ENCODE measurements at regions not wholly inside any gene's neighbourhood (a gene's known extent, or its start where the extent isn't known, plus 50 kb on each side); places are given as distances from the start of the nearest gene placed in this dataset.

DNA sequence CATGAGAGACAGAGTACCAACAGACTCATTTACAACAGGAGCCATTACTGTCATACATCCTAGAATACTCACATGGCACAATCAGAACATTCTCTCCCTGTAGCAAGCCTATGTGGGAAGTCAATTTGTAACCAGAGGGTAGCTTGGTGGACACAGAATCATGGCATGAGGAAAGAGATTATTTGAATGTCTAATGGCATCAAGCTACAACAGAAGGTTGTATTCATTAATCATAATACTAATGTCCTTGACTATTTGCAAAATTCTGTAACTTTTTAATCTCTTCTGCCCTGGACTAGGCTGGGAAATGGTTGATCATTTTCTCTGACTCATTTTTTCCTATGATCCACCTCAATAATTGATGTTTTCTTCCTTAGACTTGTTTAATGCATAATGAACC is 345.2 kb upstream of the IL12A start:
- DNase-seq (ENCODE audit: low read depth in 2 of 2), result no peak

DNA sequence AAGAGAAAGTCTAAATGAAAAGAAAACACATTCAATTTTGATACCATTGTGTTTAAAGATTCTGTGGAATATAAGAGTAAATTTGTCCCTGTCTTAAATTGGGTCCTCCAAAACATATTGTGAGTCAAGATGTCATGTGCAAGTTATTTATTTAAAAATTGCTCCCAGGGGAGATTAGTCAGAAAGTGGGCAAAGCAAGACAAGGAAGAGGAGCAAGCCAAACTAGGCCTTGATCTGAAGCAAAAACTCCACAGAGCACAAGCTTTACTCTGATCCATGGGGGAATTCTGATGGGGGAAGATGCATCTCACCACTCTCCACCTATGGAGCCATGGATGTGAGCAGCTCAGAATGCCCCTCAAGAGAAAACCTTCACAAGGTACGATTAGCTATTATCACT is 342.8 kb upstream of the IL12A start:
- DNase-seq (ENCODE audit: low read depth in 2 of 2), result no peak

DNA sequence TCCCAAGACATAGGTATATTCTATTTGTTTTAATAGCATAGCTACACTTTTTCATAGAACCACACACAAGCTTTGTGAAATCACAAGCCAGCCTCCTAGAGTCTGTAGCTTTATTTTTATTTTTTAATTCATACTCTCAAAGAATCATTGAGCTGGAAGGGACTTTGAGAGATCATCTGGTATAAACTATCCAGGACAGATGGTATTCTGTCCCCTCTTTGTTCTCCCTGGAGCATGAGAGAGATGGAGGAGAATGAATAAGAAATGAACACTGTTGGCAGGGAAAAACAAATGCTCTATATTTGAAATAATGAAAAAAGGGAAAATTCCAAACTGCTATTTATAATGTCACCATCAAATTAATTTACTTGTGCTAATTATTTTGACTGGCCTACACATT is 338.7 kb upstream of the IL12A start:
- DNase-seq (ENCODE audit: low read depth in 2 of 2), result no peak

DNA sequence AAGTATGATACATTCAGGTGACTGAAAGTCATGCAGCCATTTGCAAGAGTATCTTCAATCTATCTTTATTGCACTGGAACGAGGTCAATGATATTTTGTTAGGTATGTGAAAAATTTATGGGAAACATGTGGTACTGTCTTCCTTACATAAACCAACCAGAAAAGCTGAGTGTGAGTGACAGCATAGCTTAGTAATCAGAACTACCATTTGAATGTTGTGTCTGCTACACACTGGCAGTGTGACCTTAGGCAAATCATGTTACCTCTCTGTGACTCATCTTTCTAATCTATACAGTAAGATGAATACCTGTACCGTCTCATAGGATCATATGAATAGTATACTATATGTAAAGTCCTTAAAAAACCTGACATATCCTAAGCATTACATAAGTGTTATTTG is 337.9 kb upstream of the IL12A start:
- no peak for DNase-seq (ENCODE audit: low read depth in 2 of 2)

DNA sequence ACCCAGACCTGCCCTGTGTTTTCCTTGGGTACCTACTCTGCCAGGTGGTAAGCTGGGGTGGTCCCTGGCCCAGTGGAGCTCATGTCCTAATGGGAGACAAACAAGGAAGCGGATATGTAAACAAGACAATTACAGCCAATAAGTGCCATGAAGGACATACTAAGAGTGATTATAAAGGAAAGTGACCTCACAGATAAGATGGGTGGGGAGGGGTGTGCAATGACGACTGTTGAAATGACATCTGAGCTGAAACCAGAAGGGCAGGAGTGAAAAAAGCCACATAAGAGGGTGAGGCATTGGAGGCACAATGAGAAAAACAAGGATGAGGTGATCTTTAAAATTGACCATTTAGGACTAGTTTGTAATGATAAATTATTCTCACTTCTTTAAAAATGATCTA is 336.2 kb upstream of the IL12A start:
- no peak for DNase-seq (ENCODE audit: low read depth in 2 of 2)

DNA sequence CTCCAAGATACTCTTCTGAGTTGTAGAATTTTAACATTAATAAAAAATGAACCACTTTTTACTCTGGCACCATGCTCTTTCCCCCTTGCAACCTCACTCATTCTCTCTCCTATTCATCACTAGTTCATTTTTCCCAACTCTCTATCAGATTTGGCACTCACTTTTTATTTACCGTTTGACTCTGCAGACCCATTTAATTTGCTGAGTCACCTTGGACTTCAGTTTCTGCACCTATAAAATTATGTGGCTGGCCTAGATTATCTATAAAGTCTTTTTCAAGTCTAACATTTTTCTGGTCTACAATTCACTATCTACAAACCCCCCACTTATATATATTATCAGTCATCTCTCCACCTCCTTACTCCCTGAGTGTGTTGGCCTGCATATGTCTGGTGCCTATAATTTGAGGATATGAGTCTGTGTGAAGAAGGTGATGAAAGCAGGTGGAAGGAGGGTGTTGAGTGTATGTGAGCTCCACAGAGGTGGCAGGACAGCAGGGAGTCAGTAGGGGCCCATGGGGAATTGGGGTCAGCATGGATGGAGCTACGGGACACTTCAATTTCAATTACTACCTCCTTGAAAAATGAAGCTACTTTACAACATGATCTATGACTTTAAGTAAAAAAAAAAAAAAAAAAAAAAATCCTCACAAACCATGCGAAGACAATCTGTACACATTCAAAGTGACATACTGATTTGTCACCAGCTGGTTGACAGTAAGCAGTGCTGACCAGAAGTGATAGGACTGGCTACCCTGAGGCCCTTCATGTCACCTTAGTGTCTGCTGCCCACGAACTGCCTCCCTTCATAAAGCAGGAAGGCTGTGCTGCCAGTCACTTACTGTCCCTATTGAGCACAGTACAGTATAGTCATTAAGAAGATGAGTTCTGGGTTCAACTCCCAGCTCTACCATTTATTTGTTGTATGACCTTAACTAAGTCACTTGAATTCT is 334.2 kb upstream of the IL12A start:
- DNase-seq (ENCODE audit: low read depth in 2 of 2), result no peak

DNA sequence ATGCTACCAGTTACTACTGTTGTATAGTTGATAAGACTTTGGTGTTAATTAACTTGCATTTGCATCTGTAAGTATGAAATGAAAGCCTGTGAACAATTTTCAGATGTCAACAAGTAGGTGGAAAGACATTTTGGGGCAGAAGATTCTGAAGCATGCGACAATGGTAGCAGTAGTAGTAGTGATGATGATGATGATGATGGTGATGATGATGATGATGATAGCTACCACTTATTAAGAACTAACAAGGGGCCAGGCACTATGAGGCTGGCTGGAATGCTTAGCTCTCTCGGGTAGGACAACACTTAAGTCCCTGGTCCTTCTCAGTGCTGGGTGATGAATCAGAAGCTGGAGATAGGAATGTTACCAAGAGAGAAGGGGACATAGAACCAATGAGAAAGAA is 333.4 kb upstream of the IL12A start:
- no peak for DNase-seq (ENCODE audit: low read depth in 2 of 2)

DNA sequence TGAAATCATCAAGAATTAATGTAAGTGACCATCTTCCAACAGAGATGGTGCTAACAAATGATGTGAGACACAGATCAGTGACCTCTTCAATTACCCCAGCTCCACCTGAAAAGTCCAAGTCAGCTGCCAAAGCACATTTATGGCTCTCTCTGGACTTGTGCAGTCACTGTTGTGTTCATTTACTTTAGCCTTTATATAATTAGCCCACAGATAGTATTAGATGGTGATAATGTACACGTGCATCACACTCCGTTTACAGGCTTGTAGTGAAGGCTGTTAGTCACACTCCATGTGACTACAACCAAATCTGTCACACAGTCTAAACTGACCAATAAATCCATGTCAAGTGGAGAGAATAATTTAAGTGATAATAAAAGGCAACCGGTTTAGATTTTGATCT is 331.5 kb upstream of the IL12A start:
- no peak for DNase-seq (ENCODE audit: low read depth in 2 of 2)

DNA sequence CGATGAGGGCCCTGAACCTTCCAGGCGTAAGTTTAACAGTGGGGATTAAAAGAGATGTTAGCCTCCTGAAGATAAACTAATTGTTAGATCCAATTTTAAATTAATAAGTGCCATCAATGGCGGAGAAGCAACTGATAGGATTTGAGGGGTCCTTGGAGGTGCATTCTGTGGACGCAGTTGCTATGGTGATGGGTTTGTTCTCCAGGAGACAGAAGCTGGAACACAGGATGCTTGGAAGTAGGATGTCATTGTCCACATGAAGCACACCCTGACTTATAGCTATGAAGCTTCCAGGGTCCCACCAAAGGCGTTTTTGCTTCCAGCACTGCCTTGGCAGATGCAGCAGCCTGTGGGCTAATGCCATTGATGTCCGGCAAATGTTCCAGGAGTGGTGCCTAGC is 331.0 kb upstream of the IL12A start:
- DNase-seq (ENCODE audit: low read depth in 2 of 2), result no peak

DNA sequence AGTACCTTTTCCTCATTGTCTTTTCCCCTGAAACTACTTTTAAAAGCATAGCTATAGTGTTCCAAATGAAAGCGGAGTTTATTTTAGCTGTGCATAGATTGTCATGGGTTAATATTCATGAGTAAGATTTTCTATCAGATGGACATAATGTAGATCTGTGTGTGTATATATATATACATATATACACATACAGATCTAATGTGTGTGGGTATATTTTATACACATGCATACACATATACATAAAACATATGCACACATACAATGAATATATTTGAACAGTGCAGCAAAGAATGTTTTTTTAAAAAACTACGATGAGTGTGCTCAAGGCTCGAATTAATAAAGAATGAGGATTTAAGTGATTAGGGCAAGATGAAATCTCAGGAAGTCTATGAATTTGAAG is 328.3 kb upstream of the IL12A start:
- DNase-seq (ENCODE audit: low read depth in 2 of 2), result no peak

DNA sequence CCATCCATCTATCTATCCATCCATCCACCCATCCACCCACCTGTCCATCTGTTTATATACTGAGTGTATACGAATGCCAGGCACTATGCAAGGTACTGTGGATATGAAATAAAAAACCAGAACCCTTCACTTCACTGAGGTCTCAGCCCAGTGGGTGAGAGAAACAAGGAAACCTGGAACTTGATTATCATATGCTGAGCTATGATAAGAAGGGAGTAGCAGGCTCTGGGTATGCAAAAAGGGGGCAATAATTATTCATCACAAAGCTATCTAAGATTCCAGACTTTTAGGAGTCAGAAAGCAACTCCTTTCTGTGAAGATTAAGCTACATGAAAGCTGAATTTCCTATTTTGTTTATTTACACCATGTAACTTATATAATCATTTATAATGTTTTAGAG is 327.7 kb upstream of the IL12A start:
- no peak for DNase-seq (ENCODE audit: low read depth in 2 of 2)

DNA sequence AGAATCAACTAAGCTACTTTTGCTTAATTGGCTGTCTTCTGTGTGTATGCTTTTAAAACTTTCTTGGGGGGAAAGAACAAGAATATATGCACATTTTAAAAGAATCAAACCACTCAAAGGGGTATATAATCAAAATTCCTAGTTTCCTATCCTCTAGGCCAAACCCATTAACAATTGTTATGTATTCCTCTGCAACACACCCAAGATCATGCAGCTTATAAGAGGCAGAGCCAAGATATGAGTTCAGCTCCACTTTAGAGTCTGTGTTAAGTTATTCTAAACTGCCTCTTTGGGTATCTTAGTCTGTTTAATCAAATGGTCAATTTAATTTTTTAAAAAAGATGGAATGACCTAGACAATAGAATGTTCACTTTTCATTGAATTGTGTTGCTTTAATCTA is 326.1 kb upstream of the IL12A start:
- DNase-seq (ENCODE audit: low read depth in 2 of 2), result no peak

DNA sequence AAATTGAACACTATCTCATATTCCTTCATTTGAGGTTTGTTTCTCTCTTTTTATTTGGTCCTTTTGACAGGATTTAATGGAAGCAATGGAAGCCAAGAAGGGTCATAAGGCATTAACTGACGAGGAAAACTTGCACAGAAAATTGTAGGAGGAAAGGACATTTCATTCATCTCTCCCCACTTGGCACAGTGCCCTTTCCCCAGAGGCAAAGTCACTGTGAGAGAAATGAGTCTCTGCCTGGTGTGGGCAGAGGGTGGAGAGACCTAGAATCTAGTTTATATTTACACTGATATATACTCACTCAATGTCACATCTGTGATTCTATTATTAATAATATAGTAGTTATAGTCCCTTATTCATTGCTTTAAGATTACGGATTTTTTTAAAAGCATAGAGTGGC is 324.6 kb upstream of the IL12A start:
- DNase-seq (ENCODE audit: low read depth in 2 of 2), result no peak

DNA sequence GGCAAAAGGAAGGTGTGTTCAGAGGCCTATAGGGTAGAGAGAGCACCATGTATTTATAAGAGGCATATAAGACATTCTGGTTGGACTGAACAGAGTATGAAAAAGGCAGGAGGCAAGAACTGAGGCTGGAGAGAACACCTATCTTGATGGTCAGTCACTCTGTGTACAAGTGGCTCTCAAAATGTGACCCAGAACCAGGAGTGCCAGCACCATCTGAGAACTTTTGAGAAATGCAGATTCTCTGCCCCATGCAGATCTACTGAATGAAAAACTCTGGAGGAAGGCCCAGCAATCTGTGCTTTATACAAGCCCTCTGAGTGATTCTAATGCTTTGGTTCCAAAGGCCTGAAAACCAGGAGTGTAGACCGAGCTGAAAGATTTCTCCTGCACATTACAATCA is 324.0 kb upstream of the IL12A start:
- no peak for DNase-seq (ENCODE audit: low read depth in 2 of 2)

DNA sequence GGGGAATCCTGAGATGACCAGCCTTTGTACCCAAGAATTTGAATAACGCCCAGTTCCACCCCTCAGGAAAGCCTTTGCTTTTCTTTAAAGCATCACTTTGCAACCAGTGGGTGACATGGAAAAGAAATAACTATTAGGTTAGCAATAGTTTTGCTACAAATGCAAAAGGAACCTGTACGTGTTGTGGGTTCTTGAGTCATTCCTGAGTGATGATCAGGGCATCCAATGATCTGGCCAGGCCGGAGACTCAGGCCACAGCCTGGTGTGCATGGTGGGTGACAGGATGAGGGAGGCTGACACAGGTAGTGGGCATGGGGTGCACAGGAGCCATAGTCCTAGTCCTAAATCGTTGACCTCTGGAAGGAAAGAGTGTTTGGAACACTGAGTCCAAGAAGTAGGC is 321.4 kb upstream of the IL12A start:
- DNase-seq (ENCODE audit: low read depth in 2 of 2), result no peak

DNA sequence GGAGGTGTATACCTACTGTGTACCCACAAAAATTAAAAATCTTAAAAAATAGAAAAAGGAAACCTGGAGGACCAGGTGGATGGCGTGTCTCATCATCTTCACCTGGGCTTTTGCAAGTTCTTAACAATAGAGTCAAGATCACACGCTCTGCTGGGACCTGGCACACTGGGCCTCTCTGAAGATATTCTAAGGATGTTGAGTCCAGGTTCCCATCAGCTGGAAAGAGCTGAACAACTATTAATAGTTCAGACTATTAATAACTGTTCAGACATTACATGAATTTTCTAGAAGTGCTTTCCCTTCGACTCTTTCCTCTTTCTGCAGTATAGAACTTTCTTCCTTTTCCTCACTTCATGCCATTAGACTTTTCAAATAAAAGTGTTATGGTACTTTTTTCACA is 320.2 kb upstream of the IL12A start:
- no peak for DNase-seq (ENCODE audit: low read depth in 2 of 2)

DNA sequence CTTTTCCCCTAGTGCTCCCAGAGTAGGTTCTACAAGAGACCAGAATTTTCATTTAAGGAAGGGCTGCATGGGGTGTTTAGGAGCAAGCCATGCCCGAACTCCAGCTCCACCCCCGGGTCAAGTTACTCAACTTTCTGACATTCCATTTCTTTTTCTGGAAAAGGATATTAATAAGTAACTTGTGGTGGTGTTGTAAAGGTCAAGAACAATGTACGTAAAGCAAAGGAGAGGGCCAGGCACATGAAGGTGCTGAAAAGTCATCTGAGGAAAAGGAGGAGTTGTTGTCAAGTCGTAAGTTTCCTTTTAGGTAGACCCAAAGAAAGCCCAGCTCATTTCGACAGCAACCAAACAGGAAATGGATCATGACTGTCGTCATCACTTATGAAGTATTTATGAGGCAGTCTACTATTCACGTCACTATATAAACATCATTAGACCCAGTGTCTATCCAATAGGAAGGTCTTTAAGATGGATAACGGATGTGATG is 319.6 kb upstream of the IL12A start:
- peak in 1 of 2 donors; percentile 23 for DNase-seq (ENCODE audit: low read depth in 2 of 2)

DNA sequence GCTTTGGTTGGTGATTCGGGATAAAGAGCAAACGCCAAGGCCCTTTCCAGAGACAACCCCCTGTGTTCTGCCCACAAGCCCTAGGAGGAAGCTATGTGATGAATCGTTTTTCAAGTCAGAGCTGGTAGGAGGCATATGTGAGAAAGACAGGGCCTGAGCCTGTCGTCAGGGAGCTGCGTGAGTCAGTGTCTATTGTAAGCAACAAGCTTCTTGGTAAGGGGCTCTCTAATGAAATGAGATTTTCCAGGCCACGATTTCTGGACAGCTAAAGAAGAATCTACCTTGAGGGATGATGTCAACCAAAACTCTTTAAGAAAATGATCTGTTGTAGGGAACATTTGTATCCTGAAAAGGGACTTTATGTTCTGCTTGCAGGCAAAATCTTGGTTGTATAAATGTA is 318.9 kb upstream of the IL12A start:
- DNase-seq (ENCODE audit: low read depth in 2 of 2), result no peak

DNA sequence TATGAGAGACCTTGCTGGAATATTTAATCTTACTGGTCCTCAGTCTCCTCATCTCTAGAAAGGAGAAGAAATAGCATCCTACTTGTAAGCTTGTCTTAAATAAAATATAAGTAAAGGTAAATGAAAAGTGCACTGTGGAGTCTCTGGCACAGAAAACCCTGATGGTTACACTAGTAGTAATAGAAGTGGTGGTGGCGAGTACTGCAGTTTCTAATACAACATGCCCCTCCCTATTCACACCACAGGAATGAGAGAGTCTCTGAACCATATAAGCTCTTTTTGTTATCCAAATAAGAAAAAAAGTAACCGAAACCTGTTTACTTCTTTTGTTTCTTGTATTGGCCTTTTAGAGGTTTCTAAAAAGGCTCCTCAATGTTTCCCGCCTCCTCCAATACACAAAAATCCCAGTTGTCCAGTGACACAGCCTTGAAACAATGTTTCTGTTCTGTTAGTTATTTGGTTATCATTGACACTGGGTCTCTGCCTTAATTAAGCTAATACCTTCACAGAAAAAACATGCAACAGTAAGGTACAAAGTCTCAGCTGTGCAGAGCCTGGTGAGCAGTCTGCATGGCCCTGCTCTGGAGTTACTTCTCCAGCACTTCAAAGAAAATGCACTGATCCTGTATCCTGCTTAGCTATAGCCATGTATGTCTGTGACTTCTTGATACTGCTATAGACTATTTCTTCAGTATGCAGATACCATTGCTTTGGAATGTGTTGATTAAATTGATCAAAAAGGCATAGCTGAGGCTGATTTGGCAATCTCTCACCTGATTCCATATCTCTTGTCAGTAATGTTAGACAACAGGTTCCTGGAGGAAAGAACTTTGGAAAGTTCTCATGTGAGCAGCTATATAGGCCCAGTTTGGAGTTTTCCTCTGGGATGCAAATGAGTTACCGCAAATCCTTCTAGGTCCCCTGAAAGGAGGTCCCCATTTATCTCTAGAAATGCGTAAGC is 315.6 kb upstream of the IL12A start:
- DNase-seq (ENCODE audit: low read depth in 2 of 2), result no peak

DNA sequence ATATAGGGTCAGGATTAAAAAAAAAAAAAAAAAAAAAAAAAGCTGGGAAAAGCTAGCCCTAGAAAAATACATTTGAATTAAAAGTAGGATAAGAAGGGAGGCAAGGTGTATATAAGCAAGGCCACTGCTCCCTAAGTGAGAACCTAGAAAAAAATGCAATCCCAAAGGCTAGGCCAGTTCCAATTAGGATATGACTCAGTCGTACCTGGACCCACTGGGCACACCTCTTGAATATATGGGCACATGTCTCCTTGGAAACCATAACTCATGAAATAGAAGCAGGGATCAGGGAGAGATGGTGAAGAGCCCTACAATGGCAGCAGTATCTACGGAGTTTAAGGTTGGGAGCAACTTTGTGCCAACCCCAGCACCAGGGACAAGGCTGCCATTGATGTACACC is 314.1 kb upstream of the IL12A start:
- DNase-seq (ENCODE audit: low read depth in 2 of 2), result no peak

DNA sequence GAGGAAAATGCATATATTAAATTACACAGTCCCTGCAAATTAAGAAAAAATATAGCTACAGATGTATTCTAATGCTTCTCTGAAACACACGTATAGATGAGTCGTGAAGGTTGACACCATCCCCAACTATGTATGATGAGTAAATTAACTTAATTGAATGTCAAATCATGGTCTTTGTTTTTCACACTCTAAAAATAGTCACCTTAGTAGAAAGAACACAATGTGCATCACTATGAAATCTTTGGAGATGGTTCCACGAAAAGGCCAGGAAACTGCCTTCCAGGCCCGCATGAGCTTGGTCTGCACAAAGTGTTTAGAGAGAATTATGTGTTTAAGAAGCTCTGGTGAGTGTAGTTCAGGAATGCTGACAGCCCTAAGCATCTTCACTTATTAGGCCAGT is 313.4 kb upstream of the IL12A start:
- no peak for DNase-seq (ENCODE audit: low read depth in 2 of 2)

DNA sequence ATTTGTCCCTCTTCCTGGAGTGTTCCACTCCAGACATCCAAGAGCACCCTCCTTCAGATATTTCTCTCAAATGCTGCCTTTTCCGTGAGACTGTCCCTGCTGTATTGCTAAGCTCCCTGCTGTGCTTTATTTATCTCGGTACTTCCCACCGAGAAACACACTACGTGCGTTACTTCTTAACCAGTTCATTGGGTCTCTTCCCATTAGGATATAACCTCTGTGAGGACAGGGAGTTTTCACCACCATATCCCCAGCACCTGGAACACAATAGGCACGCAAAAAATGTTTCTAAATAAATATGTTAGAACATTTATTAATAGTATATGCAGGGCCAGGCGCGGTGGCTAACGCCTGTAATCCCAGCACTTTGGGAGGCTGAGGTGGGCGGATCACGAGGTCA is 308.7 kb upstream of the IL12A start:
- DNase-seq (ENCODE audit: low read depth in 2 of 2), result no peak
